K562 (cell line): ENCODE measurements at regions not wholly inside any gene's neighbourhood (a gene's known extent, or its start where the extent isn't known, plus 50 kb on each side); places are given as distances from the start of the nearest gene placed in this dataset.

Experiments used
- ATAC-seq: fragments of 200-7000 bp; cut with Tn5 transposase; 3 replicates; pipeline ENCODE4 v1.9.1; 2020; ENCODE audit warnings: moderate library complexity
- BruUV-seq: library from RNA; stranded (reverse); fragments of 400-500 nt; replicated peaks from 2 replicates; lab custom pipeline; 2021; lab: Mats Ljungman, UMichigan
- CTCF ChIA-PET: fragments of 300-600 bp; formaldehyde crosslinking; extraction: SDS; loops from one replicate; lab custom pipeline; 2021; ENCODE audit warnings: low intra/inter-chr PET ratio; lab: Yijun Ruan, JAX
- POLR2A ChIA-PET: fragments of 300-600, 350-650 bp; sonication (Branson Sonifier 250); formaldehyde crosslinking; extraction: SDS; loops from one replicate; lab custom pipeline; 2021; ENCODE audit warnings: antibody characterized with exemption, inconsistent platforms; lab: Yijun Ruan, JAX
- DNase-seq, 4 experiments: peaks; one replicate each; pipeline versions ENCODE4 v3.0.0 to v3.0.0-alpha.2; 2011 to 2018; ENCODE audit warnings: low spot score in 3 of 4, mixed read lengths in 3 of 4; ENCODE audit errors: extremely low read depth in 1 of 4
- FAIRE-seq: peaks from 2 replicates; lab custom pipeline; 2011; peaks lifted over from hg19 to GRCh38; lab: Jason Lieb, UNC
- H2AFZ ChIP-seq: 2 replicates; pipeline ENCODE4 v1.6.0; 2011; ENCODE audit warnings: low read depth, low read length, control low read depth, inconsistent platforms
- H3K27ac ChIP-seq: fragments of 200-600 bp; 3 replicates; pipeline ENCODE4 v1.8.0; 2011; ENCODE audit warnings: low read depth, mild to moderate bottlenecking, control low read depth, inconsistent platforms, low read length, moderate library complexity, mixed read lengths; ENCODE audit errors: extremely low read depth
- H3K27me3 ChIP-seq, 2 experiments: fragments of 300-600 bp in 1 of 2; 2 replicates in 1 of 2; 3 replicates in 1 of 2; pipeline versions ENCODE4 v1.6.0 to v1.8.0; 2011; ENCODE audit warnings: inconsistent platforms in 2 of 2, low read length in 2 of 2, mild to moderate bottlenecking in 1 of 2, mixed read lengths in 1 of 2, moderate library complexity in 1 of 2; ENCODE audit not compliant: control insufficient read depth in 2 of 2, insufficient read depth in 2 of 2
- H3K36me3 ChIP-seq: fragments of 300-600 bp; 3 replicates; pipeline ENCODE4 v1.8.0; 2011; ENCODE audit warnings: mild to moderate bottlenecking, low read length, inconsistent platforms; ENCODE audit not compliant: control insufficient read depth, insufficient read depth
- H3K4me1 ChIP-seq, 2 experiments: fragments of 200-600 bp in 1 of 2; replicated peaks in 1 of 2; 2 replicates in 1 of 2; 3 replicates in 1 of 2; pipeline versions ENCODE4 v1.5.1 to v1.8.0; 2011; ENCODE audit warnings: inconsistent platforms in 2 of 2, low read length in 2 of 2, mild to moderate bottlenecking in 1 of 2, mixed read lengths in 1 of 2, moderate library complexity in 1 of 2; ENCODE audit not compliant: control insufficient read depth in 2 of 2, insufficient read depth in 2 of 2
- H3K4me2 ChIP-seq: 2 replicates; pipeline ENCODE4 v1.6.1; 2011; ENCODE audit warnings: low read length, control low read depth, inconsistent platforms, mixed read lengths; ENCODE audit not compliant: insufficient read depth
- H3K4me3 ChIP-seq: fragments of 200-600 bp; sonication (generic), shearing (Covaris generic); 2 replicates; pipeline ENCODE4 v1.5.1; 2016; ENCODE audit warnings: control low read depth, inconsistent platforms
- H3K79me2 ChIP-seq: fragments of 200-600 bp; 3 replicates; pipeline ENCODE4 v1.8.0; 2011; ENCODE audit warnings: low read length, inconsistent platforms; ENCODE audit not compliant: control insufficient read depth, insufficient read depth
- H3K9ac ChIP-seq, 2 experiments: 2 replicates each; pipeline versions ENCODE4 v1.6.0 to v1.6.1; 2011; ENCODE audit warnings: low read depth in 2 of 2, low read length in 2 of 2, control low read depth in 1 of 2, inconsistent platforms in 1 of 2, mild to moderate bottlenecking in 1 of 2, mixed read lengths in 1 of 2; ENCODE audit not compliant: insufficient read depth in 1 of 2
- H3K9me1 ChIP-seq: one replicate; pipeline ENCODE4 v1.6.0; 2011; ENCODE audit warnings: inconsistent platforms, mild to moderate bottlenecking, low read length, moderate library complexity; ENCODE audit not compliant: control insufficient read depth, insufficient read depth
- H3K9me3 ChIP-seq: replicated peaks from 2 replicates; pipeline ENCODE4 v1.5.1; 2011; ENCODE audit warnings: low read depth, low read length, inconsistent platforms; ENCODE audit not compliant: control insufficient read depth, insufficient read depth
- H4K20me1 ChIP-seq: replicated peaks from 2 replicates; pipeline ENCODE4 v1.6.1; 2011; ENCODE audit warnings: low read length, inconsistent platforms, mixed read lengths; ENCODE audit not compliant: control insufficient read depth, insufficient read depth
- HDAC1 ChIP-seq, 2 experiments: fragments of 450-650 bp; IDR thresholded peaks; 2 replicates each; pipeline ENCODE4 v1.6.1; 2016 to 2017; ENCODE audit warnings: inconsistent platforms in 1 of 2, mild to moderate bottlenecking in 1 of 2, moderate library complexity in 1 of 2
- MEIS2 ChIP-seq: fragments of 450-650 bp; IDR thresholded peaks from 2 replicates; pipeline ENCODE4 v1.6.1; 2014; ENCODE audit warnings: mild to moderate bottlenecking; ENCODE audit not compliant: partially characterized antibody
- MTA2 ChIP-seq: fragments of 450-650 bp; IDR thresholded peaks from 2 replicates; pipeline ENCODE4 v1.6.1; 2016; ENCODE audit warnings: low read depth
- TRIM24 ChIP-seq, 2 experiments: fragments of 450-650 bp; IDR thresholded peaks; 2 replicates each; pipeline ENCODE4 v1.6.1; 2016
- WGBS: fragments of 100-300 bp; shearing (Covaris generic); methylation state at CpG from one replicate; pipeline ENCODE4 v1.1.6; 2016; ENCODE audit warnings: low coverage, mixed read lengths; ENCODE audit not compliant: insufficient coverage; ENCODE audit errors: missing lambda C conversion rate; 5-methylcytosine and 5-hydroxymethylcytosine counted together
- in situ Hi-C: fragments of 300-500 bp; cut with MboI; formaldehyde crosslinking; loops from 4 replicates; pipeline ENCODE4 v1.15.0; 2018; ENCODE audit warnings: inconsistent platforms, mixed read lengths
- intact Hi-C: fragments of 100-400 bp; cut with micrococcal nuclease; formaldehyde crosslinking; loops from 2 replicates; pipeline ENCODE4 v1.14.2; 2022
- TF ChIP-seq, protein P1 (sequence below), 2 experiments: IDR thresholded peaks in 1 of 2; conservative IDR thresholded peaks in 1 of 2; 2 replicates each; pipeline ENCODE4 v1.6.1; 2016; ENCODE audit warnings: low read depth in 2 of 2, mild to moderate bottlenecking in 1 of 2, missing compliant biosample characterization in 1 of 2, missing genetic modification characterization in 1 of 2, moderate library complexity in 1 of 2
- TF ChIP-seq, protein P2 (sequence below): fragments of 450-650 bp; IDR thresholded peaks from 2 replicates; pipeline ENCODE4 v1.6.1; 2016

DNA sequence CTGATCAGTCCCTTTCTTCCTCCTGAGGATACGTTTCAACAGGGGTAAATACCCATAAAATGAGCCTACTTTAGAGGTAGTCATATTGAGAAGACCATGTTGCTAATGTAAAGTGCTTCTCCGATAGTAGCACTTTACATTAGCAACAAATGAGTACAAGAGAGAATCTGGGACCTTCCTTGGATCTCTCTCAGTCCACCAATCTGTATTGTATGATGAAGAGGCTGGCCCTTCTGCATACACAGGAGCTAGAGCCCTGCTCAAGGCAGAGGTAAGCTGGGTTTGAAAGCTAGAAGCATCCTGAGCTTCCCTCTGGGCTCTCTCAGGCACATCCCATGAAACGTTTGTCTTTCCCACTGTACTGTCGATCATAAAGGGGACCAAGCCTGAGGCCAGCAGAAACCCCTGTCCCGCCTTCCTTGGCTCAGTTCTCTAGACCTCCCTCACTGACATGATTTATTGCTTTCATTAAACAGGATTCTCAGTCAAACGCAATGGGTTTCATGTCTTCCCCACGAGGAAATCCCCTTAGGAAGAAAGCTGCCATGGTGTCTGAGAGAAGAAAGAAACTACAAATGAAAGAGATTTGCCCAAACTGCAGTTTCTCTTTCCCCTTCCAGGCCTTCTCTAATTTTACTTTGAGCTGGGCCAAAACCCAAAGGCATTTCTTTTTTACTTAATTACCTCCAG lies 62.8 kb upstream of the BCAR3 start:
- peaks cover 15 to 20% of the 10 kb centered on the region in 2 experiments for H3K27me3 ChIP-seq
- H3K9me3 ChIP-seq, result no peaks in the 10 kb centered on the region; the same call in 1 of the 2 replicates
- no peaks in the 10 kb centered on the region for H3K9me1 ChIP-seq
- in situ Hi-C loops (no loop called here), intact Hi-C loops (no loop called here)
- CTCF ChIA-PET, result no interaction called here
- no peak overlapping the region for H3K4me2 ChIP-seq
- no peak overlapping the region for H3K27ac ChIP-seq
- H3K9ac ChIP-seq, result no peak overlapping the region
- H3K79me2 ChIP-seq, result no peaks in the 10 kb centered on the region
- no peak for ATAC-seq
- H4K20me1 ChIP-seq, result no peaks in the 10 kb centered on the region
- H3K4me1 ChIP-seq, result no peaks in the 10 kb centered on the region
- no peak overlapping the region for H3K4me3 ChIP-seq
- POLR2A ChIA-PET, result no interaction called here
- H2AFZ ChIP-seq, result no peak overlapping the region
- no peak for DNase-seq
- TF ChIP-seq TRIM24 (IDR thresholded peaks at IDR 0.05) (no peak), MTA2 (no peak), MEIS2 (peak; percentile 41), HDAC1 (IDR thresholded peaks at IDR 0.05) (no peak)
- TF ChIP-seq, protein P1, sequence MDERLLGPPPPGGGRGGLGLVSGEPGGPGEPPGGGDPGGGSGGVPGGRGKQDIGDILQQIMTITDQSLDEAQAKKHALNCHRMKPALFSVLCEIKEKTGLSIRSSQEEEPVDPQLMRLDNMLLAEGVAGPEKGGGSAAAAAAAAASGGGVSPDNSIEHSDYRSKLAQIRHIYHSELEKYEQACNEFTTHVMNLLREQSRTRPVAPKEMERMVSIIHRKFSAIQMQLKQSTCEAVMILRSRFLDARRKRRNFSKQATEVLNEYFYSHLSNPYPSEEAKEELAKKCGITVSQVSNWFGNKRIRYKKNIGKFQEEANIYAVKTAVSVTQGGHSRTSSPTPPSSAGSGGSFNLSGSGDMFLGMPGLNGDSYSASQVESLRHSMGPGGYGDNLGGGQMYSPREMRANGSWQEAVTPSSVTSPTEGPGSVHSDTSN (CRISPR knock-in tag; IDR thresholded peaks at IDR 0.05; ENCODE audit: low read depth), result no peak
- TF ChIP-seq, protein P1 (tag; conservative IDR thresholded peaks at IDR 0.05; ENCODE audit: low read depth), result 0 out of 2 replicates have a peak, but pooled peaks have one; percentile 30
- TF ChIP-seq, protein P2, sequence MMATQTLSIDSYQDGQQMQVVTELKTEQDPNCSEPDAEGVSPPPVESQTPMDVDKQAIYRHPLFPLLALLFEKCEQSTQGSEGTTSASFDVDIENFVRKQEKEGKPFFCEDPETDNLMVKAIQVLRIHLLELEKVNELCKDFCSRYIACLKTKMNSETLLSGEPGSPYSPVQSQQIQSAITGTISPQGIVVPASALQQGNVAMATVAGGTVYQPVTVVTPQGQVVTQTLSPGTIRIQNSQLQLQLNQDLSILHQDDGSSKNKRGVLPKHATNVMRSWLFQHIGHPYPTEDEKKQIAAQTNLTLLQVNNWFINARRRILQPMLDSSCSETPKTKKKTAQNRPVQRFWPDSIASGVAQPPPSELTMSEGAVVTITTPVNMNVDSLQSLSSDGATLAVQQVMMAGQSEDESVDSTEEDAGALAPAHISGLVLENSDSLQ, result peak; percentile 45; the same call in 1 of the 2 replicates
- no peak for FAIRE-seq
- BruUV-seq, result no TSS peak
- WGBS, result under 1% methylated on average over 7 of the region's 7 CpGs
- no peaks in the 10 kb centered on the region for H3K36me3 ChIP-seq
